ENCODE measurements at regions not wholly inside any gene's neighbourhood (a gene's known extent, or its start where the extent isn't known, plus 50 kb on each side); places are given as distances from the start of the nearest gene placed in this dataset.

GRCh38 chr1:232699814-232700213, 69.9 kb upstream of the SIPA1L2 start:
- H3K9ac ChIP-seq = no peak overlapping the region
- H3K4me2 ChIP-seq (ENCODE audit: unreplicated experiment) = no peak overlapping the region
- no peak overlapping the region for H3K27ac ChIP-seq
- H3K79me2 ChIP-seq (ENCODE audit: insufficient read depth) = no peaks in the 10 kb centered on the region
- H3K9me3 ChIP-seq (ENCODE audit: low read depth) = no peaks in the 10 kb centered on the region
- in situ Hi-C loops (cut with MboI) = no loop called here
- H3K27me3 ChIP-seq (replicated peaks; ENCODE audit: insufficient read depth) = peaks cover 5% of the 10 kb centered on the region; the same call in 1 of the 2 replicates
- peaks cover 7% of the 10 kb centered on the region; the same call in 1 of the 2 replicates for H3F3A ChIP-seq (ENCODE audit: insufficient read depth)
- 80 to 90% methylated on average over 6 of the region's 6 CpGs for WGBS, 2 experiments (ENCODE audit: low coverage in 1 of 2, low lambda C conversion rate in 2 of 2, missing lambda C conversion rate in 2 of 2)
- H3K9me2 ChIP-seq (ENCODE audit: insufficient read depth) = no peaks in the 10 kb centered on the region
- H3K36me3 ChIP-seq (ENCODE audit: low read depth) = no peaks in the 10 kb centered on the region
- TF ChIP-seq EZH2phosphoT487 (IDR thresholded peaks at IDR 0.05; ENCODE audit: insufficient read depth, low read depth) (no peak), EZH2 (IDR thresholded peaks at IDR 0.05; ENCODE audit: insufficient read depth, poor library complexity, severe bottlenecking) (no peak)
- no peak overlapping the region for H3K4me3 ChIP-seq
- no peak for DNase-seq
- no peak overlapping the region for H2AFZ ChIP-seq
- peaks cover 8% of the 10 kb centered on the region for H3K4me1 ChIP-seq (ENCODE audit: insufficient read depth)
- no peaks in the 10 kb centered on the region for H4K20me1 ChIP-seq (ENCODE audit: insufficient read depth)

GRCh38 chr1:232702911-232703310, 73.0 kb upstream of the SIPA1L2 start:
- no peak overlapping the region for H3K27ac ChIP-seq
- DNase-seq = no peak
- TF ChIP-seq EZH2phosphoT487 (IDR thresholded peaks at IDR 0.05; ENCODE audit: insufficient read depth, low read depth) (no peak), EZH2 (IDR thresholded peaks at IDR 0.05; ENCODE audit: insufficient read depth, poor library complexity, severe bottlenecking) (no peak)
- 90 to 95% methylated on average over 5 of the region's 5 CpGs for WGBS, 2 experiments (ENCODE audit: low coverage in 1 of 2, low lambda C conversion rate in 2 of 2, missing lambda C conversion rate in 2 of 2)
- H3K4me1 ChIP-seq (ENCODE audit: insufficient read depth) = peaks cover 27% of the 10 kb centered on the region
- H3K9me3 ChIP-seq (ENCODE audit: low read depth) = no peaks in the 10 kb centered on the region
- H3K4me2 ChIP-seq (ENCODE audit: unreplicated experiment) = no peak overlapping the region
- H3K27me3 ChIP-seq (replicated peaks; ENCODE audit: insufficient read depth) = no peaks in the 10 kb centered on the region; the same call in 1 of the 2 replicates
- no peak overlapping the region for H3K9ac ChIP-seq
- no peaks in the 10 kb centered on the region for H3K36me3 ChIP-seq (ENCODE audit: low read depth)
- no peaks in the 10 kb centered on the region for H3K9me2 ChIP-seq (ENCODE audit: insufficient read depth)
- peaks cover 25% of the 10 kb centered on the region for H3F3A ChIP-seq (ENCODE audit: insufficient read depth)
- no peaks in the 10 kb centered on the region for H4K20me1 ChIP-seq (ENCODE audit: insufficient read depth)
- H3K4me3 ChIP-seq = no peak overlapping the region
- no peaks in the 10 kb centered on the region for H3K79me2 ChIP-seq (ENCODE audit: insufficient read depth)
- no peak overlapping the region for H2AFZ ChIP-seq
- in situ Hi-C loops (cut with MboI) = no loop called here

GRCh38 chr1:232704256-232704655, 74.3 kb upstream of the SIPA1L2 start:
- Histone ChIP-seq H3K4me1 (ENCODE audit: insufficient read depth) (peaks cover 27% of the 10 kb centered on the region), H3K27me3 (replicated peaks; ENCODE audit: insufficient read depth) (no peaks in the 10 kb centered on the region; the same call in 1 of the 2 replicates), H3K9me2 (ENCODE audit: insufficient read depth) (no peaks in the 10 kb centered on the region), H3K36me3 (ENCODE audit: low read depth) (no peaks in the 10 kb centered on the region), H3F3A (ENCODE audit: insufficient read depth) (peaks cover 25% of the 10 kb centered on the region), H3K79me2 (ENCODE audit: insufficient read depth) (no peaks in the 10 kb centered on the region), H3K9me3 (ENCODE audit: low read depth) (no peaks in the 10 kb centered on the region), H3K4me2 (ENCODE audit: unreplicated experiment) (peak overlapping the region; percentile 10), H3K27ac (no peak overlapping the region), H2AFZ (no peak overlapping the region), H3K4me3 (no peak overlapping the region), H4K20me1 (ENCODE audit: insufficient read depth) (no peaks in the 10 kb centered on the region), H3K9ac (no peak overlapping the region)
- in situ Hi-C loops (cut with MboI) = no loop called here
- DNase-seq = no peak
- no peak for TF ChIP-seq EZH2 (IDR thresholded peaks at IDR 0.05; ENCODE audit: insufficient read depth, poor library complexity, severe bottlenecking)
- TF ChIP-seq EZH2phosphoT487 (IDR thresholded peaks at IDR 0.05; ENCODE audit: insufficient read depth, low read depth) = no peak
- 92 to 97% methylated on average over 2 of the region's 2 CpGs for WGBS, 2 experiments (ENCODE audit: low coverage in 1 of 2, low lambda C conversion rate in 2 of 2, missing lambda C conversion rate in 2 of 2)

GRCh38 chr1:232704694-232705680, 75.1 kb upstream of the SIPA1L2 start:
- Histone ChIP-seq H3K4me1 (ENCODE audit: insufficient read depth) (peaks cover 27% of the 10 kb centered on the region), H3K4me3 (no peak overlapping the region), H2AFZ (no peak overlapping the region), H3F3A (ENCODE audit: insufficient read depth) (peaks cover 25% of the 10 kb centered on the region), H4K20me1 (ENCODE audit: insufficient read depth) (no peaks in the 10 kb centered on the region), H3K79me2 (ENCODE audit: insufficient read depth) (no peaks in the 10 kb centered on the region), H3K9me2 (ENCODE audit: insufficient read depth) (no peaks in the 10 kb centered on the region), H3K36me3 (ENCODE audit: low read depth) (no peaks in the 10 kb centered on the region), H3K9me3 (ENCODE audit: low read depth) (no peaks in the 10 kb centered on the region), H3K27me3 (replicated peaks; ENCODE audit: insufficient read depth) (no peaks in the 10 kb centered on the region; the same call in 1 of the 2 replicates), H3K9ac (no peak overlapping the region), H3K4me2 (ENCODE audit: unreplicated experiment) (peak overlapping the region; percentile 35), H3K27ac (peak overlapping the region; percentile 34)
- DNase-seq = peak; percentile 94
- in situ Hi-C loops (cut with MboI) = no loop called here
- WGBS, 2 experiments (ENCODE audit: low coverage in 1 of 2, low lambda C conversion rate in 2 of 2, missing lambda C conversion rate in 2 of 2) = 32 to 33% methylated on average over 7 of the region's 7 CpGs
- TF ChIP-seq EZH2 (IDR thresholded peaks at IDR 0.05; ENCODE audit: insufficient read depth, poor library complexity, severe bottlenecking) (no peak), EZH2phosphoT487 (IDR thresholded peaks at IDR 0.05; ENCODE audit: insufficient read depth, low read depth) (no peak)
